ENCODE measurements at regions not wholly inside any gene's neighbourhood (a gene's known extent, or its start where the extent isn't known, plus 50 kb on each side); places are given as distances from the start of the nearest gene placed in this dataset.

DNA sequence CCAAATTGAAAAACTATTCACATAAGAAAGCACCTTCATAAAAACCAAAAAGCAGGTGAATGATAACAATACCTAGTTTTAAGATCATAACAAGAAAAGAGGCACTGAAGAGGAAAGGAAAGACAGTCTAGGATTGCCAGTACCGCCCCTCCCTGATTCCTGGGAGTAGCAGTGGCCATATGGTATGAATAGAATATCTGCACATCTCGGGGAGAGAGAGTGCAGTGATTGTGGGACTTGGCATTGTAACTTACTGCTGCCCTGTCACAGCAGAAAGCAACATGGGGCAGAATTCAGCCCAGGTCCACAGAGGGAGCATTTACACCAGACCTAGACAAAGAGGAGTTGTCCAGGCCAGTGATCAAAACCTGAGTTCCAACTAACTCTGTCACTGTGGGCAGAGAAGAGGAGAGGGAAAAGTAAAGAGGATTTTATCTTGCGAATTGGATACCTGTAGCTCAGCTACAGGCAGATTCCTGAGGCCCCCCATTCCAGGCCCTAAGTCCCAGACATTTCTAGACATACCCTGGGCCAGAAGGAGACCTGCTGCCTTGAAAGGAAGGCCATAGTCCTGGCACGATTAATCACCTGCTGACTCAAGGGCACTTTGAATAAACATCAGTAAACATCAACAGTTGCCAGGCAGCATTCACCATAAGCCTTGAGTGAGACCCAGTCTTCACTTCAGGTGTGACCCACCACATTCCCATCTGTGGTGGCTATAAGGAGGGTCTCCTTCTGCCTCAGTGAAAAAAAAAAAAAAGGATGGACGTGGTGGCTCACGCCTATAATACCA is 397.5 kb downstream of the TGFB2 start:
- Histone ChIP-seq H3K27ac (no peak overlapping the region), H3K9ac (ENCODE audit: insufficient read length) (no peak overlapping the region), H3K36me3 (ENCODE audit: insufficient read depth, low read length) (no peaks in the 10 kb centered on the region), H3K4me3 (no peak overlapping the region), H3K9me3 (ENCODE audit: low read depth, low read length) (no peaks in the 10 kb centered on the region)
- no peak for TF ChIP-seq FOXP2 (optimal IDR thresholded peaks at IDR 0.05; ENCODE audit: control extremely low read depth, extremely low read length, insufficient read depth)
- TF ChIP-seq EZH2 (IDR thresholded peaks at IDR 0.05): no peak
- no peak for TF ChIP-seq POLR2AphosphoS5 (IDR thresholded peaks at IDR 0.05; ENCODE audit: borderline replicate concordance, low read depth, low read length)
- DNase-seq (ENCODE audit: low read depth, low spot score): no peak

DNA sequence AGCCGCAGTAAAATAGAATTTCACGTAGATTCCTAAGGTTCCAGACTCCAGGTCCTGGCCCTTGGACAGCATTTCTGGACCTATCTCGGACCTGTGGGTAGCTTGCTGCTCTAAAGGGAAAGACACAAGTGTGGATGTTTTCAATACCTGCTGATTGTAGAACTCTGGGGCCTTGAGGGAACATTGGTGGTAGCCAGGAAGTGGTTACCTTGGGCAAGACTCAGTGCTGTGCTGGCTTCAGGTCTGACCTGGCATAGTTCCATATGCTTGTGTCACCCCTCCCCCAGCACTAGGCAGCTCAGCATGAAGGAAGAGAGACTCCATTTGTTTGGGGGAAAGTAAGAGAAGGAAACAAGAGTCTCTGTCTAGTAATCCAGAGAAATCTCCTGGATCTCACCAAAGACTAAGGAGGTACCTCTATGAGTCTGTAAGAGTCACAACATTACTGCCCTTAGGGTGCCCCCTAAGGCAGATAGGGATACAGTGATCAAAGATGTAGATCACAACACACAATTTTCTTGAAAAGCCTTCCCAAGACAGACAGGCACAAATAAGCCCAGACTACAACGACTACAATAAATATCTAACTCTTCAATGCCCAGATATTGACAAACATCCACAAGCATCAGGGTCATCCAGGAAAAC is 398.8 kb downstream of the TGFB2 start:
- H3K9me3 ChIP-seq (ENCODE audit: low read depth, low read length): no peaks in the 10 kb centered on the region
- TF ChIP-seq POLR2AphosphoS5 (IDR thresholded peaks at IDR 0.05; ENCODE audit: borderline replicate concordance, low read depth, low read length): no peak
- TF ChIP-seq EZH2 (IDR thresholded peaks at IDR 0.05): no peak
- no peak for TF ChIP-seq FOXP2 (optimal IDR thresholded peaks at IDR 0.05; ENCODE audit: control extremely low read depth, extremely low read length, insufficient read depth)
- no peaks in the 10 kb centered on the region for H3K36me3 ChIP-seq (ENCODE audit: insufficient read depth, low read length)
- no peak overlapping the region for H3K9ac ChIP-seq (ENCODE audit: insufficient read length)
- H3K4me3 ChIP-seq: no peak overlapping the region
- H3K27ac ChIP-seq: no peak overlapping the region
- no peak for DNase-seq (ENCODE audit: low read depth, low spot score)

- DNase-seq (ENCODE audit: low read depth, low spot score): no peak
- Histone ChIP-seq H3K9ac (ENCODE audit: insufficient read length) (no peak overlapping the region), H3K36me3 (ENCODE audit: insufficient read depth, low read length) (no peaks in the 10 kb centered on the region), H3K4me3 (no peak overlapping the region), H3K27ac (no peak overlapping the region), H3K9me3 (ENCODE audit: low read depth, low read length) (no peaks in the 10 kb centered on the region)
- TF ChIP-seq EZH2 (IDR thresholded peaks at IDR 0.05): no peak
- TF ChIP-seq POLR2AphosphoS5 (IDR thresholded peaks at IDR 0.05; ENCODE audit: borderline replicate concordance, low read depth, low read length): no peak
- no peak for TF ChIP-seq FOXP2 (optimal IDR thresholded peaks at IDR 0.05; ENCODE audit: control extremely low read depth, extremely low read length, insufficient read depth)
Measured at GRCh38 chr1:218748071-218748470, 402.9 kb downstream of the TGFB2 start.

DNA sequence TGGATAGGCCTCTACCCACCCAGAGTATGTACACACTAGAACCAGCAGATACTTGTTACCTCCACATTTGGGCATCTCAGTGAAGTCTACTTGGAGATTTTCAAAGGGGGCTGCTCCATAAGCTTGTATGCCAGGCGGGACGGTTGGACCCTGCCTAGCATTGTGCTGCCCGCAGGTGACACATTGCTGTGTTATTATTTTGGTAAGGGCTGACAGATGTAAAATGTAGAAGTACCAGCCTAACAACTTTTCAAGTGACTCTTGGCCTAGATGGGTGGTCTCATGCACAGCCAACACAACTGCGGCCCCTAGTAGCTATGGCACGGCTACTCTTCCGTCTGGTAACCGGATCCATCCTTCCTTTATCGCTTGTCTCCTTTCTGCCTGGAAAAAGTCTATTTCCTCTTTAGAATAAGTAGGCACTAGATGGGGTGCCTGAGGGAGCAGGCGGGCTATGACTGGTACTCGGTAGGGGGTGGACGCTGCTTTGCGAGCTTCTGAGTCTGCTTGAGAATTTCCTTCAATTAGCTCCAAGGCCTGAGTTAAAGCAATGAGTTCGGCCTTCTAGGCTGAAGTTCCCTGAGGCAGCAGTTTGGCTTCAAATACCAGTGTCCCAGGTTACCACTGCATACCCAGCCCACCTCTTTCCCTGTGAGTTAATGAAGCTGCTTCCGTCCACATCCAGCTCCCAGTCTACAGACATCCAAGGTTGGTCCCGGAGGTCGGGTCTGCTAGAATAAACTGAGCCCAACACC is 405.3 kb downstream of the TGFB2 start:
- no peak overlapping the region for H3K27ac ChIP-seq
- DNase-seq (ENCODE audit: low read depth, low spot score): no peak
- H3K36me3 ChIP-seq (ENCODE audit: insufficient read depth, low read length): no peaks in the 10 kb centered on the region
- H3K9ac ChIP-seq (ENCODE audit: insufficient read length): no peak overlapping the region
- TF ChIP-seq FOXP2 (optimal IDR thresholded peaks at IDR 0.05; ENCODE audit: control extremely low read depth, extremely low read length, insufficient read depth) (no peak), POLR2AphosphoS5 (IDR thresholded peaks at IDR 0.05; ENCODE audit: borderline replicate concordance, low read depth, low read length) (no peak), EZH2 (IDR thresholded peaks at IDR 0.05) (no peak)
- H3K9me3 ChIP-seq (ENCODE audit: low read depth, low read length): no peaks in the 10 kb centered on the region
- no peak overlapping the region for H3K4me3 ChIP-seq

DNA sequence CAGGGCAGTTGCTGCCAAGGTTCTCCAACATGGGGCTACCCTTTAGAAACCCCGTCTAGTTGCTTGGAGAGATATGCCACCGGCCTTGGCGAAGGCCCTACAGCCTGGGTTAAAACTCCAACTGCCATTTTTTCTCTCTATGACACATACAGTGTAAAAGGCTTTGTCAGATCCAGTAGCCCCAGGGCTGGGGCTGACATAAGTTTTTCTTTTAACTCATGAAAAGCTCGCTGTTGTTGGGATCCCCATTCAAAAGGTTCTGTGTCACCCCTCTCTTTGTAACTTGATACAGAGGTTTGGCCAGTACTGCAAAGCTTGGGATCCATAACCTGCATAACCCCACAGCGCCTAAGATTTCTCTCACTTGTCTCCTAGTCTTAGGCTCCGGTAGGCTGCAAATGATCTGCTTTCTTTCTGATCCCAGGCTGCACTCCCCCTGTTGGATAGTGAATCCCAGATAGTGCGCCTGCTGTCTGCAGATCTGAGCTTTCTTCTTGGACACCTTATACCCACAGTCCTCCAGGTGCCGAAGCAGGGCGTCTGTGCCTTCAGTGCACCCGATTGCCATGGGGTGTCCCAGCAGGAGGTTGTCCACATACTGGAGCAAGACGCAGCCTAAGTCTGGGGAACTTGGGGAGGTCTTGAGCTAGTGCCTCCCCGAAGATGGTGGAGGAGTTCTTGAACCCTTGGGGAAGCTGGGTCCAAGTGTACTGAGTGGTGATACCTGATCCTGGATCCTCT is 406.2 kb downstream of the TGFB2 start:
- Histone ChIP-seq H3K9me3 (ENCODE audit: low read depth, low read length) (no peaks in the 10 kb centered on the region), H3K4me3 (no peak overlapping the region), H3K9ac (ENCODE audit: insufficient read length) (no peak overlapping the region), H3K36me3 (ENCODE audit: insufficient read depth, low read length) (no peaks in the 10 kb centered on the region), H3K27ac (no peak overlapping the region)
- TF ChIP-seq POLR2AphosphoS5 (IDR thresholded peaks at IDR 0.05; ENCODE audit: borderline replicate concordance, low read depth, low read length) (no peak), EZH2 (IDR thresholded peaks at IDR 0.05) (no peak), FOXP2 (optimal IDR thresholded peaks at IDR 0.05; ENCODE audit: control extremely low read depth, extremely low read length, insufficient read depth) (no peak)
- DNase-seq (ENCODE audit: low read depth, low spot score): no peak

DNA sequence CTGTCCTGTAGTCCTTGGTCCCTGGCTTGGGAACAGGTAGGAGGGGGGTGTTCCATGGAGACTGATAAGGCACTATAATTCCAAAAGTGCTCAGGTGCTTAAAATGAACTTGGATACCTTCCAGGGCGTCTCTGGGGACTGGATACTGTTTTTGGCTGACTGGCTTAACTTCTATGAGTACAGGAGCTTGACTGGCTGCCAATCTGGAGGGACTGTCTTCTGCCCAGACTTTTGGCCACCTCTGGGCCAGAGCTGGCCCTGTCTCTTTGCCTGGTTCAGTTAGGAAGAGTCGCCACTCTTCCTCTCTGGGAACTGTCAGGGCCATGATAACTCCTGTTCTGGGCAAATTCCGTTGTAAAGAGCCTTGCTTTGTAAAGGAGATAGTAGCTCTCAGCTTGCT is 407.0 kb downstream of the TGFB2 start:
- Histone ChIP-seq H3K4me3 (no peak overlapping the region), H3K27ac (no peak overlapping the region), H3K9me3 (ENCODE audit: low read depth, low read length) (no peaks in the 10 kb centered on the region), H3K9ac (ENCODE audit: insufficient read length) (no peak overlapping the region), H3K36me3 (ENCODE audit: insufficient read depth, low read length) (no peaks in the 10 kb centered on the region)
- no peak for DNase-seq (ENCODE audit: low read depth, low spot score)
- TF ChIP-seq FOXP2 (optimal IDR thresholded peaks at IDR 0.05; ENCODE audit: control extremely low read depth, extremely low read length, insufficient read depth) (no peak), EZH2 (IDR thresholded peaks at IDR 0.05) (no peak), POLR2AphosphoS5 (IDR thresholded peaks at IDR 0.05; ENCODE audit: borderline replicate concordance, low read depth, low read length) (no peak)

DNA sequence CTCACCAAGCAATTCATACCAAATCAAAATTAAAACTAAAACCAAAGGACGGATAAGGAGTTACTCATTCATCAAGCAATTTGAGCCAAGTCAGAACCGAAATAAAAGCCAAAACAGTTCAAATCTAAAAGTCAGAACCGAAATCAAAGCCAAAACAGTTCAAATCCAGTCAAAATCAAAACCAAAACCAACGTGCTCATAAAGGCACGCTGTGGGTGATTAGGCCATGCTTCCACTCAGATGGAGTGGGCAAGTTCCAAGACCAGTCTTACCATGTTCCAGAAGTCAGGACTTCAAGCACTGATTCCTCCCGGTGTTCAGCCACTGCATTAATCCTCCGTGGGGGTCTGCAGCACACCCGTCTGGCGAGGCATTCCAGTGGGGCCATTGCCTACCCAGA is 409.3 kb downstream of the TGFB2 start:
- H3K9me3 ChIP-seq (ENCODE audit: low read depth, low read length): no peaks in the 10 kb centered on the region
- TF ChIP-seq FOXP2 (optimal IDR thresholded peaks at IDR 0.05; ENCODE audit: control extremely low read depth, extremely low read length, insufficient read depth): no peak
- no peak for TF ChIP-seq EZH2 (IDR thresholded peaks at IDR 0.05)
- TF ChIP-seq POLR2AphosphoS5 (IDR thresholded peaks at IDR 0.05; ENCODE audit: borderline replicate concordance, low read depth, low read length): no peak
- H3K4me3 ChIP-seq: no peak overlapping the region
- no peak overlapping the region for H3K27ac ChIP-seq
- no peak overlapping the region for H3K9ac ChIP-seq (ENCODE audit: insufficient read length)
- no peak for DNase-seq (ENCODE audit: low read depth, low spot score)
- H3K36me3 ChIP-seq (ENCODE audit: insufficient read depth, low read length): no peaks in the 10 kb centered on the region

- no peak for TF ChIP-seq EZH2 (IDR thresholded peaks at IDR 0.05)
- no peak for TF ChIP-seq FOXP2 (optimal IDR thresholded peaks at IDR 0.05; ENCODE audit: control extremely low read depth, extremely low read length, insufficient read depth)
- no peak for TF ChIP-seq POLR2AphosphoS5 (IDR thresholded peaks at IDR 0.05; ENCODE audit: borderline replicate concordance, low read depth, low read length)
- no peak for DNase-seq (ENCODE audit: low read depth, low spot score)
- H3K9ac ChIP-seq (ENCODE audit: insufficient read length): no peak overlapping the region
Measured at GRCh38 chr1:218755128-218755527, 410.0 kb downstream of the TGFB2 start.

More at GRCh38 chr1:218755128-218755527, 410.0 kb downstream of the TGFB2 start:
- H3K36me3 ChIP-seq (ENCODE audit: insufficient read depth, low read length): no peaks in the 10 kb centered on the region
- no peaks in the 10 kb centered on the region for H3K9me3 ChIP-seq (ENCODE audit: low read depth, low read length)
- H3K27ac ChIP-seq: no peak overlapping the region
- no peak overlapping the region for H3K4me3 ChIP-seq
